ENCODE measurements at regions not wholly inside any gene's neighbourhood (a gene's known extent, or its start where the extent isn't known, plus 50 kb on each side); places are given as distances from the start of the nearest gene placed in this dataset.

DNA sequence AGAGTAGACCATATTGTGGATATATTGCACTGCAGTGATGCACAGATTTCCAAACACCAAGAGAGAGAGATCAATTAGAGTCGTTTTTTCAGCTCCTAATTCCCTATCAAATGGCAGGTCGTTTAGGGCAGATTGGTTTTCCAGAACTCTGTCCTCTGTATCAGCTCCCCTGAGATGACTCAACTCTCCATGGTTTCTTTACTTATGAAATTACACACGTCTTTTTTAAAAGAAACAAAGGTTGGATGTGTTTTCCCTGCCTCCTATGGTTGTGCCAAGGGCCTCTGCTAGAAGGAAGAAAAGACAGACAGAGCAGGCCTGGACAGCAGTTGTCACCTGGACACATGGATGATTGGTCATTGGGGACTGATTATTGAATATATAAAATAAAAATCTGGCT is 478.1 kb upstream of the NBEA start:
- no peaks in the 10 kb centered on the region for H3K27me3 ChIP-seq (ENCODE audit: insufficient read depth, low read length, poor library complexity, severe bottlenecking)
- no peak overlapping the region for H2AFZ ChIP-seq (ENCODE audit: low read length)
- no peaks in the 10 kb centered on the region for H4K20me1 ChIP-seq (ENCODE audit: insufficient read depth, low read length, poor library complexity, severe bottlenecking)
- no peaks in the 10 kb centered on the region for H3K4me1 ChIP-seq (ENCODE audit: insufficient read depth, low read length, poor library complexity, severe bottlenecking)
- H3K79me2 ChIP-seq (ENCODE audit: insufficient read depth, low read length): no peaks in the 10 kb centered on the region
- no peak overlapping the region for H3K4me2 ChIP-seq (ENCODE audit: low read depth, low read length, poor library complexity, severe bottlenecking)
- H3K36me3 ChIP-seq (ENCODE audit: insufficient read depth, low read length): no peaks in the 10 kb centered on the region
- no peaks in the 10 kb centered on the region for H3F3A ChIP-seq (ENCODE audit: low read depth)
- no peak overlapping the region for H3K4me3 ChIP-seq (ENCODE audit: low read length, poor library complexity, severe bottlenecking)
- no peaks in the 10 kb centered on the region; the same call in 1 of the 2 replicates for H3K9me3 ChIP-seq (ENCODE audit: insufficient read depth, low read depth, low read length)
- TF ChIP-seq EZH2phosphoT487 (IDR thresholded peaks at IDR 0.05; ENCODE audit: borderline replicate concordance): no peak
- TF ChIP-seq, protein P1, sequence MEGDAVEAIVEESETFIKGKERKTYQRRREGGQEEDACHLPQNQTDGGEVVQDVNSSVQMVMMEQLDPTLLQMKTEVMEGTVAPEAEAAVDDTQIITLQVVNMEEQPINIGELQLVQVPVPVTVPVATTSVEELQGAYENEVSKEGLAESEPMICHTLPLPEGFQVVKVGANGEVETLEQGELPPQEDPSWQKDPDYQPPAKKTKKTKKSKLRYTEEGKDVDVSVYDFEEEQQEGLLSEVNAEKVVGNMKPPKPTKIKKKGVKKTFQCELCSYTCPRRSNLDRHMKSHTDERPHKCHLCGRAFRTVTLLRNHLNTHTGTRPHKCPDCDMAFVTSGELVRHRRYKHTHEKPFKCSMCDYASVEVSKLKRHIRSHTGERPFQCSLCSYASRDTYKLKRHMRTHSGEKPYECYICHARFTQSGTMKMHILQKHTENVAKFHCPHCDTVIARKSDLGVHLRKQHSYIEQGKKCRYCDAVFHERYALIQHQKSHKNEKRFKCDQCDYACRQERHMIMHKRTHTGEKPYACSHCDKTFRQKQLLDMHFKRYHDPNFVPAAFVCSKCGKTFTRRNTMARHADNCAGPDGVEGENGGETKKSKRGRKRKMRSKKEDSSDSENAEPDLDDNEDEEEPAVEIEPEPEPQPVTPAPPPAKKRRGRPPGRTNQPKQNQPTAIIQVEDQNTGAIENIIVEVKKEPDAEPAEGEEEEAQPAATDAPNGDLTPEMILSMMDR (conservative IDR thresholded peaks at IDR 0.05; ENCODE audit: low read length): no peak
- no peak overlapping the region for H3K9ac ChIP-seq (ENCODE audit: low read depth, low read length, poor library complexity, severe bottlenecking)
- H3K9me2 ChIP-seq (replicated peaks; ENCODE audit: low read depth, low read length): no peaks in the 10 kb centered on the region

DNA sequence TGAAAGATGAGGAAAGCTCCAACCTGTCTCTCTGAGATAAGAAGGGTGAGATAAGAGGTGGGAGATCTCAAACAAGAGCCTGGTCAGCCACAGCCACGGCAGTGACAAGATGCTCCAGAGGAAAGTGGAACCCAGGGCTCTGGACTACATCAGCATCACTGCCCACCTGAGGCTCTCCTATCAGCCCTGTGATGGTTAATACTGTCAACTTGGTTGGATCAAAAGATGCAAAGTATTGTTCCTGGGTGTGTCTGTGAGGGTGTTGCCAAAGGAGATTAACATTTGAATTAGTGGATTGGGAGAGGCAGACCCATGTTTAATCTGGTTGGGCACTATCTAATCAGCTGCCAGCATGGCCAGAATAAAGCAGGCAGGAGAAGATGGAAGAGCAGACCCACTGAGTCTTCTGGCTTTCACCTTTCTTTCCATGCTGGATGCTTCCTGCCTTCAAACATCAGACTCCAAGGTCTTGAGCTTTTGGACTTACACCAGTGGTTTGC is 476.6 kb upstream of the NBEA start:
- Histone ChIP-seq H2AFZ (ENCODE audit: low read length) (no peak overlapping the region), H3K9me3 (ENCODE audit: insufficient read depth, low read depth, low read length) (no peaks in the 10 kb centered on the region; the same call in 1 of the 2 replicates), H3K27me3 (ENCODE audit: insufficient read depth, low read length, poor library complexity, severe bottlenecking) (no peaks in the 10 kb centered on the region), H4K20me1 (ENCODE audit: insufficient read depth, low read length, poor library complexity, severe bottlenecking) (no peaks in the 10 kb centered on the region), H3K4me1 (ENCODE audit: insufficient read depth, low read length, poor library complexity, severe bottlenecking) (no peaks in the 10 kb centered on the region), H3K9ac (ENCODE audit: low read depth, low read length, poor library complexity, severe bottlenecking) (no peak overlapping the region), H3K9me2 (replicated peaks; ENCODE audit: low read depth, low read length) (no peaks in the 10 kb centered on the region), H3F3A (ENCODE audit: low read depth) (no peaks in the 10 kb centered on the region), H3K4me2 (ENCODE audit: low read depth, low read length, poor library complexity, severe bottlenecking) (no peak overlapping the region), H3K36me3 (ENCODE audit: insufficient read depth, low read length) (no peaks in the 10 kb centered on the region), H3K4me3 (ENCODE audit: low read length, poor library complexity, severe bottlenecking) (no peak overlapping the region), H3K79me2 (ENCODE audit: insufficient read depth, low read length) (no peaks in the 10 kb centered on the region)
- TF ChIP-seq, protein P1 (conservative IDR thresholded peaks at IDR 0.05; ENCODE audit: low read length): no peak
- TF ChIP-seq EZH2phosphoT487 (IDR thresholded peaks at IDR 0.05; ENCODE audit: borderline replicate concordance): no peak

DNA sequence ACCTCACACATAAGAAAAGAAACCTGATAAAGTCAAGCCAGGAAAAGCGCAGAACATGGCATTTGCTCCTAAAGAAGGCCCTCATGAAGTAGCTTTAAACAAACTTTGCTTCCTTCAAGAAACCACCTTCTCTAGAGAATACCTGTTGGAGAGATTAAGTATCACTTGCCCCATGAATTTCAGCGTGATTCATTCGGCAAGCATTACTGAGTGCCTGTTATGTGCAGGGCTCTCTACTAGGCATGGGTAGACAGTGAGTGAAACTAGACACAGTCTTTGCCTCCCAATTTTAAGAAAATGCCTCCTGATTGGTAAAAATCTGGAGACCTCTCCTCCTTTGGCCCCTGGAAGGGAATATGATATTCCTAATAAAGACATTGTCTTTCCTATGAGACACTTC is 475.8 kb upstream of the NBEA start:
- Histone ChIP-seq H3K27me3 (ENCODE audit: insufficient read depth, low read length, poor library complexity, severe bottlenecking) (no peaks in the 10 kb centered on the region), H3K9ac (ENCODE audit: low read depth, low read length, poor library complexity, severe bottlenecking) (no peak overlapping the region), H2AFZ (ENCODE audit: low read length) (no peak overlapping the region), H4K20me1 (ENCODE audit: insufficient read depth, low read length, poor library complexity, severe bottlenecking) (no peaks in the 10 kb centered on the region), H3F3A (ENCODE audit: low read depth) (no peaks in the 10 kb centered on the region), H3K9me3 (ENCODE audit: insufficient read depth, low read depth, low read length) (no peaks in the 10 kb centered on the region; the same call in 1 of the 2 replicates), H3K79me2 (ENCODE audit: insufficient read depth, low read length) (no peaks in the 10 kb centered on the region), H3K9me2 (replicated peaks; ENCODE audit: low read depth, low read length) (no peaks in the 10 kb centered on the region), H3K4me1 (ENCODE audit: insufficient read depth, low read length, poor library complexity, severe bottlenecking) (no peaks in the 10 kb centered on the region), H3K4me2 (ENCODE audit: low read depth, low read length, poor library complexity, severe bottlenecking) (no peak overlapping the region), H3K4me3 (ENCODE audit: low read length, poor library complexity, severe bottlenecking) (no peak overlapping the region), H3K36me3 (ENCODE audit: insufficient read depth, low read length) (no peaks in the 10 kb centered on the region)
- TF ChIP-seq, protein P1 (conservative IDR thresholded peaks at IDR 0.05; ENCODE audit: low read length): no peak
- no peak for TF ChIP-seq EZH2phosphoT487 (IDR thresholded peaks at IDR 0.05; ENCODE audit: borderline replicate concordance)
